Endodermal cell (in vitro differentiated cells): ENCODE measurements at regions not wholly inside any gene's neighbourhood (a gene's known extent, or its start where the extent isn't known, plus 50 kb on each side); places are given as distances from the start of the nearest gene placed in this dataset.

Experiments used
- DNase-seq: peaks from one replicate; pipeline ENCODE4 v3.0.0-alpha.2; 2017
- H3K27ac ChIP-seq: 2 replicates; pipeline ENCODE4 v1.5.1; 2013; ENCODE audit warnings: mild to moderate bottlenecking, low read depth, low read length, moderate library complexity
- H3K27me3 ChIP-seq: 2 replicates; pipeline ENCODE4 v1.6.1; 2013; ENCODE audit warnings: mild to moderate bottlenecking, low read length, moderate library complexity; ENCODE audit not compliant: insufficient read depth, control insufficient read depth, poor library complexity, severe bottlenecking
- H3K36me3 ChIP-seq: 2 replicates; pipeline ENCODE4 v1.7.0; 2013; ENCODE audit warnings: mild to moderate bottlenecking, low read length, moderate library complexity; ENCODE audit not compliant: control insufficient read depth, insufficient read depth
- H3K4me1 ChIP-seq: one replicate; pipeline ENCODE4 v1.7.0; 2013; ENCODE audit warnings: low read length; ENCODE audit not compliant: control insufficient read depth, insufficient read depth
- H3K4me3 ChIP-seq: 2 replicates; pipeline ENCODE4 v1.5.1; 2013; ENCODE audit warnings: mild to moderate bottlenecking, low read length, moderate library complexity
- H3K9ac ChIP-seq: 2 replicates; pipeline ENCODE4 v1.6.1; 2013; ENCODE audit warnings: mild to moderate bottlenecking, low read length, moderate library complexity; ENCODE audit not compliant: poor library complexity, severe bottlenecking; ENCODE audit errors: extremely low read depth
- H3K9me3 ChIP-seq: 2 replicates; pipeline ENCODE4 v1.6.1; 2013; ENCODE audit warnings: mild to moderate bottlenecking, low read length, moderate library complexity; ENCODE audit not compliant: control insufficient read depth
- H3K27ac Mint-ChIP-seq: 2 replicates; pipeline ENCODE4 v1.8.0; 2020; ENCODE audit warnings: mixed read lengths
- H3K27me3 Mint-ChIP-seq: 2 replicates; pipeline ENCODE4 v1.8.0; 2021; ENCODE audit warnings: mild to moderate bottlenecking, mixed read lengths; ENCODE audit not compliant: insufficient read depth
- H3K36me3 Mint-ChIP-seq: 2 replicates; pipeline ENCODE4 v1.8.0; 2020; ENCODE audit warnings: low read depth, mixed read lengths
- H3K4me1 Mint-ChIP-seq: 2 replicates; pipeline ENCODE4 v1.8.0; 2020; ENCODE audit warnings: mixed read lengths
- H3K4me3 Mint-ChIP-seq: 2 replicates; pipeline ENCODE4 v1.8.0; 2020; ENCODE audit warnings: mild to moderate bottlenecking, moderate library complexity, mixed read lengths
- H3K9me3 Mint-ChIP-seq: 2 replicates; pipeline ENCODE4 v1.8.0; 2020; ENCODE audit warnings: mild to moderate bottlenecking, mixed read lengths
- CTCF ChIP-seq: fragments of 200-600 bp; sonication (generic); conservative IDR thresholded peaks from 2 replicates; pipeline ENCODE4 v1.5.0; 2021; ENCODE audit warnings: antibody characterized with exemption, mild to moderate bottlenecking
- WGBS, 2 experiments: methylation state at CpG; one replicate each; pipeline versions ENCODE4 v1.1.5 to v1.1.7; 2013; ENCODE audit warnings: missing lambda C conversion rate in 2 of 2, mixed read lengths in 1 of 2; ENCODE audit not compliant: insufficient coverage in 1 of 2, insufficient read length in 1 of 2; 5-methylcytosine and 5-hydroxymethylcytosine counted together

DNA sequence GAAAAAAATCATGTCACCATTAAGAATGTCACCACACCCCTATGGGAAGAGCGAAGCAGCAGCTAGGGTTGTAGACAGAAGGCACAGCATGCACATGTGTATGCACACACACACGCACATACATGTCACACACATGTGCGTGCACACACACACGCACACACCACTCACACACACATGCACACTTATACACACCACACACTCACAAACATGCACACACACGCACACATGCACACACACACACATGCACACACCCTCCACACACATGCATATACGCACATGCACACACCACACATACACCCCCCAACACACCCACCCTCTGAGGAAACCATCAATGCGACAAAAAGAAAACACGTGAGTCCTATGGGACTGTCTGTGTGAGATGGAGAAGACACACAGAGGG, 205.4 kb downstream of the ENGASE start:
- H3K4me1 ChIP-seq: no peaks in the 10 kb centered on the region
- H3K9ac ChIP-seq: no peak overlapping the region
- Mint-ChIP-seq H3K4me3 (no peak overlapping the region), H3K9me3 (no peaks in the 10 kb centered on the region), H3K27ac (no peak overlapping the region), H3K36me3 (no peaks in the 10 kb centered on the region), H3K27me3 (no peaks in the 10 kb centered on the region), H3K4me1 (peaks cover 6% of the 10 kb centered on the region)
- TF ChIP-seq CTCF: no peak
- no peaks in the 10 kb centered on the region for H3K36me3 ChIP-seq
- no peak overlapping the region for H3K4me3 ChIP-seq
- no peak overlapping the region for H3K27ac ChIP-seq
- no peaks in the 10 kb centered on the region for H3K9me3 ChIP-seq
- DNase-seq: no peak
- no peaks in the 10 kb centered on the region for H3K27me3 ChIP-seq
- WGBS, 2 experiments: 85 to 90% methylated on average over 4 to 8 of the region's 8 CpGs

DNA sequence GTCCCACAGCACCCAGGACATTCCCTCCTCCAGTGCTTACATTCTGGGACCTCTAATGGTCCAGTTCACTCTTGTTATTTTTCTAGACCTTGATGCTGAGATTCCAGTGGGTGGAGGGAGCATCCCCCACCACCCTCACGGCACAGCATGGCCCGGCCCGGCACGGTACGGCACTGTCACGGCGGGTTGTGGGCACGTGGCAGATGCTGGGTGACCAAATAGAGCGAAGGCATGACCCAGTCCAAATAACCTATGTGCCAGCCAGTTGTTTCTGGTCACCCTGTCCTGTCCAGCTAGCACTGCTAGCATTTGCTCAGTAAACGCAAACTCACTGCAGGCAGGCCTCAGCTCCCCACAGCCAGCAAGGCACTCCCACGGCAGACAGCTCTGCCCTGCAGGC, 204.7 kb downstream of the ENGASE start:
- peaks cover 6% of the 10 kb centered on the region for H3K4me1 Mint-ChIP-seq
- 92 to 99% methylated on average over 9 to 11 of the region's 11 CpGs for WGBS, 2 experiments

GRCh38 chr17:79276821-79277220, 202.2 kb downstream of the ENGASE start:
- H3K27ac ChIP-seq: no peak overlapping the region
- H3K27ac Mint-ChIP-seq: no peak overlapping the region
- peaks cover 3% of the 10 kb centered on the region for H3K4me1 Mint-ChIP-seq
- no peak for TF ChIP-seq CTCF
- no peaks in the 10 kb centered on the region for H3K27me3 ChIP-seq
- no peaks in the 10 kb centered on the region for H3K9me3 ChIP-seq
- peaks cover 2% of the 10 kb centered on the region for H3K27me3 Mint-ChIP-seq
- no peak for DNase-seq
- no peak overlapping the region for H3K9ac ChIP-seq
- 87 to 100% methylated on average over 2 to 3 of the region's 3 CpGs for WGBS, 2 experiments
- H3K4me3 Mint-ChIP-seq: no peak overlapping the region
- no peaks in the 10 kb centered on the region for H3K4me1 ChIP-seq
- H3K4me3 ChIP-seq: no peak overlapping the region
- no peaks in the 10 kb centered on the region for H3K9me3 Mint-ChIP-seq
- H3K36me3 Mint-ChIP-seq: no peaks in the 10 kb centered on the region
- H3K36me3 ChIP-seq: no peaks in the 10 kb centered on the region

More for the DNA sequence above, 204.7 kb downstream of the ENGASE start:
- Histone ChIP-seq H3K4me3 (no peak overlapping the region), H3K9me3 (no peaks in the 10 kb centered on the region), H3K27ac (no peak overlapping the region), H3K9ac (no peak overlapping the region), H3K4me1 (no peaks in the 10 kb centered on the region), H3K36me3 (no peaks in the 10 kb centered on the region), H3K27me3 (no peaks in the 10 kb centered on the region)
- no peak for TF ChIP-seq CTCF
- no peak overlapping the region for H3K4me3 Mint-ChIP-seq
- no peak overlapping the region for H3K27ac Mint-ChIP-seq
- no peaks in the 10 kb centered on the region for H3K27me3 Mint-ChIP-seq
- DNase-seq: no peak
- H3K9me3 Mint-ChIP-seq: no peaks in the 10 kb centered on the region
- H3K36me3 Mint-ChIP-seq: no peaks in the 10 kb centered on the region
